ENCODE measurements at regions not wholly inside any gene's neighbourhood (a gene's known extent, or its start where the extent isn't known, plus 50 kb on each side); places are given as distances from the start of the nearest gene placed in this dataset.

GRCh38 chr5:126054577-126055347, 368.4 kb upstream of the GRAMD2B start:
- TF ChIP-seq TAF1 (IDR thresholded peaks at IDR 0.05; ENCODE audit: low read depth) (no peak), EP300 (IDR thresholded peaks at IDR 0.05; ENCODE audit: borderline replicate concordance) (no peak), FOXM1 (IDR thresholded peaks at IDR 0.05; ENCODE audit: borderline replicate concordance, low read depth) (no peak), RAD21 (IDR thresholded peaks at IDR 0.05; ENCODE audit: low read depth) (no peak), REST (IDR thresholded peaks at IDR 0.05; ENCODE audit: low read depth) (no peak), EGR1 (IDR thresholded peaks at IDR 0.05) (no peak), MAX (IDR thresholded peaks at IDR 0.05) (no peak), ZBTB7A (IDR thresholded peaks at IDR 0.05; ENCODE audit: low read depth) (no peak), CREB1 (IDR thresholded peaks at IDR 0.05; ENCODE audit: low read depth) (no peak), TEAD4 (IDR thresholded peaks at IDR 0.05) (no peak), TCF12 (IDR thresholded peaks at IDR 0.05; ENCODE audit: low read depth) (no peak), YY1 (IDR thresholded peaks at IDR 0.05; ENCODE audit: low read depth) (no peak), CEBPB (IDR thresholded peaks at IDR 0.05) (no peak), NFIC (IDR thresholded peaks at IDR 0.05) (no peak)
